ENCODE measurements at regions not wholly inside any gene's neighbourhood (a gene's known extent, or its start where the extent isn't known, plus 50 kb on each side); places are given as distances from the start of the nearest gene placed in this dataset.

- TF ChIP-seq EZH2phosphoT487 (IDR thresholded peaks at IDR 0.05; ENCODE audit: insufficient read depth, low read depth) (no peak), EZH2 (IDR thresholded peaks at IDR 0.05; ENCODE audit: insufficient read depth, poor library complexity, severe bottlenecking) (no peak)
Observed at GRCh38 chr7:122211362-122211761, 67.3 kb upstream of the AASS start.
